ENCODE measurements at regions not wholly inside any gene's neighbourhood (a gene's known extent, or its start where the extent isn't known, plus 50 kb on each side); places are given as distances from the start of the nearest gene placed in this dataset.

GRCh38 chr6:144588697-144589325 is 303.7 kb downstream of the UTRN start:
- no peaks in the 10 kb centered on the region for H3K4me1 ChIP-seq (ENCODE audit: control insufficient read depth, insufficient read depth, low read length)
- H3K27me3 ChIP-seq (ENCODE audit: control insufficient read depth, insufficient read depth, low read length): no peaks in the 10 kb centered on the region
- no peak for DNase-seq (ENCODE audit: low read depth, low spot score)
- no peak for ATAC-seq
- TF ChIP-seq POLR2AphosphoS5 (IDR thresholded peaks at IDR 0.05; ENCODE audit: low read depth, low read length) (no peak), SIN3A (IDR thresholded peaks at IDR 0.05; ENCODE audit: borderline replicate concordance, insufficient read depth, low read depth, low read length) (no peak), CTCF (IDR thresholded peaks at IDR 0.05) (no peak), TCF7L2 (IDR thresholded peaks at IDR 0.05; ENCODE audit: low read depth, low read length) (no peak), REST (IDR thresholded peaks at IDR 0.05; ENCODE audit: insufficient read depth in 1 of 2, low read depth in 2 of 2, low read length in 1 of 2) (no peak)
- H3K36me3 ChIP-seq (ENCODE audit: control insufficient read depth, insufficient read depth, low read length): no peaks in the 10 kb centered on the region; the same call in 1 of the 2 replicates
- intact Hi-C loops (cut with micrococcal nuclease; ENCODE audit: unreplicated experiment) (loop anchor here (5.0 to 10.0 kb wide), 4 partner anchors 343 to 1116 kb away; no protein-coding TSS in a partner anchor), in situ Hi-C loops (cut with HindIII; ENCODE audit: low pct_unique_long_range_greater_than_20kb, low sequenced_read_pairs) (no loop called here)
- no TSS peak for BruUV-seq (replicated peaks)
- no peaks in the 10 kb centered on the region for H3K9me3 ChIP-seq (ENCODE audit: control insufficient read depth, insufficient read depth, low read depth, low read length)
- CTCF ChIA-PET: no interaction called here
- no peak overlapping the region for H3K27ac ChIP-seq (ENCODE audit: low read length)
- H3K4me3 ChIP-seq (ENCODE audit: low read depth in 2 of 2, low read length in 2 of 2): no peak overlapping the region
- POLR2A ChIA-PET: interaction anchor here (0.7 kb wide), 1 partner anchor 410 kb away, joined by 3 read pairs; no protein-coding TSS in a partner anchor

- in situ Hi-C loops (cut with HindIII; ENCODE audit: low pct_unique_long_range_greater_than_20kb, low sequenced_read_pairs) (no loop called here), intact Hi-C loops (cut with micrococcal nuclease; ENCODE audit: unreplicated experiment) (no loop called here)
- no peaks in the 10 kb centered on the region for H3K27me3 ChIP-seq (ENCODE audit: control insufficient read depth, insufficient read depth, low read length)
- ATAC-seq: no peak
- no peak overlapping the region for H3K4me3 ChIP-seq (ENCODE audit: low read depth in 2 of 2, low read length in 2 of 2)
- no TSS peak for BruUV-seq (replicated peaks)
- H3K36me3 ChIP-seq (ENCODE audit: control insufficient read depth, insufficient read depth, low read length): no peaks in the 10 kb centered on the region
- H3K9me3 ChIP-seq (ENCODE audit: control insufficient read depth, insufficient read depth, low read depth, low read length): no peaks in the 10 kb centered on the region
- ChIA-PET CTCF (no interaction called here), POLR2A (no interaction called here)
- TF ChIP-seq REST (IDR thresholded peaks at IDR 0.05; ENCODE audit: insufficient read depth in 1 of 2, low read depth in 2 of 2, low read length in 1 of 2) (no peak), TCF7L2 (IDR thresholded peaks at IDR 0.05; ENCODE audit: low read depth, low read length) (no peak), CTCF (IDR thresholded peaks at IDR 0.05) (no peak), SIN3A (IDR thresholded peaks at IDR 0.05; ENCODE audit: borderline replicate concordance, insufficient read depth, low read depth, low read length) (no peak), POLR2AphosphoS5 (IDR thresholded peaks at IDR 0.05; ENCODE audit: low read depth, low read length) (no peak)
- no peaks in the 10 kb centered on the region for H3K4me1 ChIP-seq (ENCODE audit: control insufficient read depth, insufficient read depth, low read length)
- no peak overlapping the region for H3K27ac ChIP-seq (ENCODE audit: low read length)
- no peak for DNase-seq (ENCODE audit: low read depth, low spot score)
Observed at GRCh38 chr6:144590532-144590931, 305.4 kb downstream of the UTRN start.
